ENCODE measurements at regions not wholly inside any gene's neighbourhood (a gene's known extent, or its start where the extent isn't known, plus 50 kb on each side); places are given as distances from the start of the nearest gene placed in this dataset.
A peak's percentile ranks its signal among the peaks of the same experiment; 100 is the strongest.

GRCh38 chr1:59096501-59096900 lies 200.4 kb upstream of the FGGY start (continued):
- TF ChIP-seq ZC3H4 (CRISPR knock-in tag; IDR thresholded peaks at IDR 0.05; ENCODE audit: borderline replicate concordance) (no peak), ZFP36 (IDR thresholded peaks at IDR 0.05; ENCODE audit: low read depth, low read length, partially characterized antibody) (no peak), JUND (IDR thresholded peaks at IDR 0.05; ENCODE audit: borderline replicate concordance, low read depth, low read length) (peak; percentile 47; the same call in 1 of the 2 replicates), JUND (tag; IDR thresholded peaks at IDR 0.05; ENCODE audit: borderline replicate concordance, low read depth, low read length) (peak; percentile 34; the same call in 1 of the 3 replicates), TCF3 (CRISPR knock-in tag; IDR thresholded peaks at IDR 0.05) (peak; percentile 75), MGA (IDR thresholded peaks at IDR 0.05) (peak; percentile 74), SAFB2 (IDR thresholded peaks at IDR 0.05; ENCODE audit: borderline replicate concordance, low read depth, low read length, severe bottlenecking) (no peak), SMAD1 (IDR thresholded peaks at IDR 0.05; ENCODE audit: low read depth, low read length, partially characterized antibody) (no peak), SIRT6 (IDR thresholded peaks at IDR 0.05; ENCODE audit: low read depth, low read length) (no peak), HLTF (IDR thresholded peaks at IDR 0.05) (no peak), PKNOX1 (IDR thresholded peaks at IDR 0.05) (peak; percentile 71; the same call in 1 of the 2 replicates), DEAF1 (CRISPR knock-in tag; IDR thresholded peaks at IDR 0.05) (0 out of 2 replicates have a peak, but pooled peaks have one; percentile 12), TEAD1 (CRISPR knock-in tag; IDR thresholded peaks at IDR 0.05) (peak; percentile 42 to 67; a peak in 2 of 4 replicates), ZNF785 (CRISPR knock-in tag; IDR thresholded peaks at IDR 0.05) (no peak), BHLHE40 (IDR thresholded peaks at IDR 0.05; ENCODE audit: low read length) (peak; percentile 87), CBX1 (IDR thresholded peaks at IDR 0.05; ENCODE audit: low read depth) (no peak)
